ENCODE measurements at regions not wholly inside any gene's neighbourhood (a gene's known extent, or its start where the extent isn't known, plus 50 kb on each side); places are given as distances from the start of the nearest gene placed in this dataset.

- TF ChIP-seq CTCF (tag by site-specific recombination; IDR thresholded peaks at IDR 0.05) (peak; percentile 78), ZSCAN30 (tag by site-specific recombination; IDR thresholded peaks at IDR 0.05) (peak; percentile 17; the same call in 1 of the 2 replicates), ZNF654 (tag by site-specific recombination; IDR thresholded peaks at IDR 0.05; ENCODE audit: low read depth) (peak; percentile 100), ZNF660 (tag by site-specific recombination; IDR thresholded peaks at IDR 0.05) (peak; percentile 86)
Measured at GRCh38 chr1:94335950-94336349, 82.2 kb upstream of the ABCD3 start (continued).

- no peak for TF ChIP-seq ZBTB7A (tag by site-specific recombination; IDR thresholded peaks at IDR 0.05; ENCODE audit: low read depth)
- no peak for TF ChIP-seq SP2 (tag by site-specific recombination; IDR thresholded peaks at IDR 0.05)
- no peak for TF ChIP-seq ZNF596 (tag by site-specific recombination; IDR thresholded peaks at IDR 0.05)
- Histone ChIP-seq H3K9me3 (ENCODE audit: control insufficient read depth, insufficient read depth, low read depth, low read length) (no peaks in the 10 kb centered on the region), H3K4me1 (ENCODE audit: control insufficient read depth, insufficient read depth, low read length) (no peaks in the 10 kb centered on the region), H3K27ac (ENCODE audit: extremely low read depth, low read depth, low read length) (no peak overlapping the region), H3K36me3 (ENCODE audit: control insufficient read depth in 2 of 2, insufficient read depth in 1 of 2, low read length in 2 of 2) (no peaks in the 10 kb centered on the region), H3K4me3 (ENCODE audit: low read depth, low read length) (no peak overlapping the region)
- CTCF ChIA-PET: interaction anchor here (0.5 to 11.9 kb wide), 89 partner anchors 9 to 1425 kb away, joined by 3 to 400 read pairs (median 5); partner anchors contain the start of genes ABCD3 and ARHGAP29
- POLR2A ChIA-PET: interaction anchor here (1.5 to 1.6 kb wide), 2 partner anchors 98 to 274 kb away, joined by 4 read pairs; partner anchors contain the start of gene ARHGAP29
Measured at GRCh38 chr1:94335447-94335846, 82.7 kb upstream of the ABCD3 start.

- no peaks in the 10 kb centered on the region for H3K36me3 ChIP-seq (ENCODE audit: control insufficient read depth in 2 of 2, insufficient read depth in 1 of 2, low read length in 2 of 2)
- no peaks in the 10 kb centered on the region for H3K4me1 ChIP-seq (ENCODE audit: control insufficient read depth, insufficient read depth, low read length)
- TF ChIP-seq KLF1 (tag by site-specific recombination; IDR thresholded peaks at IDR 0.05) (no peak), PRDM4 (tag by site-specific recombination; IDR thresholded peaks at IDR 0.05) (no peak), ZNF837 (tag by site-specific recombination; IDR thresholded peaks at IDR 0.05) (no peak), GLI4 (tag by site-specific recombination; IDR thresholded peaks at IDR 0.05) (no peak), ZSCAN23 (tag by site-specific recombination; IDR thresholded peaks at IDR 0.05) (no peak), ZNF26 (tag by site-specific recombination; IDR thresholded peaks at IDR 0.05) (no peak), ZNF132 (tag by site-specific recombination; IDR thresholded peaks at IDR 0.05; ENCODE audit: borderline replicate concordance) (no peak), ZNF571 (tag by site-specific recombination; IDR thresholded peaks at IDR 0.05) (no peak), CTCF (tag by site-specific recombination; IDR thresholded peaks at IDR 0.05) (no peak), ZFP37 (tag by site-specific recombination; IDR thresholded peaks at IDR 0.05) (no peak), ZNF404 (tag by site-specific recombination; IDR thresholded peaks at IDR 0.05) (no peak), ZNF560 (tag by site-specific recombination; IDR thresholded peaks at IDR 0.05; ENCODE audit: borderline replicate concordance) (no peak)
- no peak overlapping the region for H3K27ac ChIP-seq (ENCODE audit: extremely low read depth, low read depth, low read length)
- POLR2A ChIA-PET: interaction anchor here (1.1 to 1.6 kb wide), 3 partner anchors 35 to 273 kb away, joined by 3 to 4 read pairs (median 4); partner anchors contain the start of gene ARHGAP29
- no peaks in the 10 kb centered on the region for H3K9me3 ChIP-seq (ENCODE audit: control insufficient read depth, insufficient read depth, low read depth, low read length)
- H3K4me3 ChIP-seq (ENCODE audit: low read depth, low read length): no peak overlapping the region
- CTCF ChIA-PET: interaction anchor here (0.5 to 11.9 kb wide), 53 partner anchors 9 to 663 kb away, joined by 3 to 400 read pairs (median 6); partner anchors contain the start of genes ABCD3 and ARHGAP29
Measured at GRCh38 chr1:94334764-94335163, 83.4 kb upstream of the ABCD3 start.

All from HEK293 (cell line).